Tibial artery (tissue), 4 donors: ENCODE measurements at regions not wholly inside any gene's neighbourhood (a gene's known extent, or its start where the extent isn't known, plus 50 kb on each side); places are given as distances from the start of the nearest gene placed in this dataset.

Experiments
- DNase-seq, 2 donors: peaks; one replicate each; pipeline ENCODE4 v3.0.0-alpha.2; 2019
- H3K27ac ChIP-seq, 2 donors: fragments of 200-600 bp; sonication (generic) in 1 of 2; 1 replicate in 1 of 2; 2 replicates in 1 of 2; pipeline ENCODE4 v1.5.1; 2018 to 2019; ENCODE audit warnings: mild to moderate bottlenecking in 1 of 2
- H3K27me3 ChIP-seq, 2 donors: fragments of 200-600 bp; sonication (generic) in 1 of 2; one replicate each; pipeline versions ENCODE4 v1.5.1 to v1.6.0; 2016 to 2019
- H3K36me3 ChIP-seq, 3 donors: fragments of 200-600 bp; sonication (generic) in 2 of 3; one replicate each; pipeline ENCODE4 v1.5.1; 2016 to 2019; ENCODE audit warnings: mild to moderate bottlenecking in 2 of 3
- H3K4me1 ChIP-seq, 4 donors: fragments of 200-600 bp; sonication (generic) in 2 of 4; 1 replicate in 3 of 4; 2 replicates in 1 of 4; pipeline ENCODE4 v1.5.1; 2016 to 2019
- H3K4me3 ChIP-seq, 2 donors: fragments of 200-600 bp; sonication (generic) in 1 of 2; 1 replicate in 1 of 2; 2 replicates in 1 of 2; pipeline ENCODE4 v1.5.1; 2018 to 2019; ENCODE audit warnings: mild to moderate bottlenecking in 2 of 2
- H3K9me3 ChIP-seq, 3 donors: fragments of 200-600 bp; sonication (generic) in 1 of 3; one replicate each; pipeline ENCODE4 v1.5.1; 2016 to 2019
- intact Hi-C: fragments of 100-400 bp; cut with DNase I; formaldehyde crosslinking; loops from one replicate; pipeline ENCODE4 v1.15.0; 2023; ENCODE audit warnings: low total_unique reads
- TF ChIP-seq, protein P1 (sequence below), 2 experiments: fragments of 200-600 bp in 1 of 2; fragments of 450-650 bp in 1 of 2; IDR thresholded peaks; one replicate each; pipeline ENCODE4 v1.5.1; 2017 to 2019; ENCODE audit warnings: antibody characterized with exemption in 2 of 2, mild to moderate bottlenecking in 1 of 2, moderate library complexity in 1 of 2

DNA sequence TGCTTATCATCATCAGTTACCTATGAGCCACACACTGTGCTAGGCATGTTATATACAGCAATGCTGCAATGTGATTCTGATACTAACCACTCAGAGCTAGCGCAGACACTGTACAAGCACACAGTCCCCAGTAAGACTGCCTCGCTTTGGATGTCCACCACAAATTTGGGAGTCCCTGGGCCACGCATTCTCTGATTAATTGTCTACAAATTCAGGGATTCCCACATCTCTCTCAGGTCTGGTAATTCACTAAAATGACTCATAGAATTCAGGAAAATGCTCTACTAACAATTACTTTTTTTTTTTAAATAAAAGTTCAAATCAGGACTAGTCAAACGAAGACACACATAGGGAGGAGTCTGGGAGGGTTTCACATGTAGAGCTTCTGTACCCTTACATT is 652.1 kb upstream of the AADAT start:
- DNase-seq = no peak
- Histone ChIP-seq H3K4me3 (no peak overlapping the region), H3K27ac (no peak overlapping the region), H3K9me3 (no peaks in the 10 kb centered on the region), H3K27me3 (no peaks in the 10 kb centered on the region), H3K4me1 (no peaks in the 10 kb centered on the region), H3K36me3 (no peaks in the 10 kb centered on the region)
- TF ChIP-seq, protein P1, sequence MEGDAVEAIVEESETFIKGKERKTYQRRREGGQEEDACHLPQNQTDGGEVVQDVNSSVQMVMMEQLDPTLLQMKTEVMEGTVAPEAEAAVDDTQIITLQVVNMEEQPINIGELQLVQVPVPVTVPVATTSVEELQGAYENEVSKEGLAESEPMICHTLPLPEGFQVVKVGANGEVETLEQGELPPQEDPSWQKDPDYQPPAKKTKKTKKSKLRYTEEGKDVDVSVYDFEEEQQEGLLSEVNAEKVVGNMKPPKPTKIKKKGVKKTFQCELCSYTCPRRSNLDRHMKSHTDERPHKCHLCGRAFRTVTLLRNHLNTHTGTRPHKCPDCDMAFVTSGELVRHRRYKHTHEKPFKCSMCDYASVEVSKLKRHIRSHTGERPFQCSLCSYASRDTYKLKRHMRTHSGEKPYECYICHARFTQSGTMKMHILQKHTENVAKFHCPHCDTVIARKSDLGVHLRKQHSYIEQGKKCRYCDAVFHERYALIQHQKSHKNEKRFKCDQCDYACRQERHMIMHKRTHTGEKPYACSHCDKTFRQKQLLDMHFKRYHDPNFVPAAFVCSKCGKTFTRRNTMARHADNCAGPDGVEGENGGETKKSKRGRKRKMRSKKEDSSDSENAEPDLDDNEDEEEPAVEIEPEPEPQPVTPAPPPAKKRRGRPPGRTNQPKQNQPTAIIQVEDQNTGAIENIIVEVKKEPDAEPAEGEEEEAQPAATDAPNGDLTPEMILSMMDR (IDR thresholded peaks at IDR 0.05) = no peak
- intact Hi-C loops = no loop called here

DNA sequence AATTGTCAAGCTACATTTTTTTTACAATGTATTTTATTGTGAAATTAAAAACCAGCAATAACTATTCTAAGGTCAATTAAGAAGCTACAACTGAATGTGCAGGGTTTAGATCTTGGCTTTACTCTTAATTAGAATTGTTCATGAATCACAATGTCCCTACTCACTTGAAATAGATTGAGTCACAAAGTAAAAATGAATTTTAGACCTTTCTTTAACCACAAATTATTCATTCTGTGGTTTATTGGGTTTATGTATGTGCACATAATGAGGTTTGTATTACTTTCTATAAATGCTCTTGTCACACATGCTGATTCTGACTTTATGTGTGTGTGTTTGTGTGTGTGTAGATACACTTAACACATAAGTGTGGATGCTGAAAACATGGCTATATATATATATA is 647.0 kb upstream of the AADAT start:
- H3K4me3 ChIP-seq = no peak overlapping the region
- H3K36me3 ChIP-seq = no peaks in the 10 kb centered on the region
- no peak for DNase-seq
- intact Hi-C loops = no loop called here
- H3K27ac ChIP-seq = no peak overlapping the region
- TF ChIP-seq, protein P1 (IDR thresholded peaks at IDR 0.05) = no peak
- no peaks in the 10 kb centered on the region for H3K27me3 ChIP-seq
- no peaks in the 10 kb centered on the region for H3K9me3 ChIP-seq
- no peaks in the 10 kb centered on the region for H3K4me1 ChIP-seq

DNA sequence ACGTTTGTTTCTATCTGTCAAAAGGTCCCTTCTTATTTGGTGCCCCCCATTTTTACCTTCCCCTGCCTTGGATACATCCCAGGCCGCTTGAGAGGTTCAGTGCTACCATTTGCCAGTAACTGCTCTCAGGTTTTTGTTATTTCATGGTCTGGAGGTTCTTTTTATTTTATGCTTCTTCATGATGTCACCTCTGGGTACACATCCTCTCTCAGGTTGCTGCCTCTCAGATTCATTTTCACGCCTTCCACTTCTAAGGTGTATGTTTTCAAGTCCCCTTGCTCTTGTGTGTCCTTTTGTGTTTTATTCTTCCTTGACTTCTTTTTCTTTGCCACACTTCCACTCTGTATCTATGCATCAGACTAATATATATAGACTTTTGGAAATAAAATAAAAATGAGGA is 640.1 kb upstream of the AADAT start:
- Histone ChIP-seq H3K27ac (no peak overlapping the region), H3K4me3 (no peak overlapping the region), H3K36me3 (no peaks in the 10 kb centered on the region), H3K9me3 (no peaks in the 10 kb centered on the region), H3K4me1 (no peaks in the 10 kb centered on the region), H3K27me3 (no peaks in the 10 kb centered on the region)
- intact Hi-C loops = no loop called here
- TF ChIP-seq, protein P1 (IDR thresholded peaks at IDR 0.05) = no peak
- DNase-seq = no peak

DNA sequence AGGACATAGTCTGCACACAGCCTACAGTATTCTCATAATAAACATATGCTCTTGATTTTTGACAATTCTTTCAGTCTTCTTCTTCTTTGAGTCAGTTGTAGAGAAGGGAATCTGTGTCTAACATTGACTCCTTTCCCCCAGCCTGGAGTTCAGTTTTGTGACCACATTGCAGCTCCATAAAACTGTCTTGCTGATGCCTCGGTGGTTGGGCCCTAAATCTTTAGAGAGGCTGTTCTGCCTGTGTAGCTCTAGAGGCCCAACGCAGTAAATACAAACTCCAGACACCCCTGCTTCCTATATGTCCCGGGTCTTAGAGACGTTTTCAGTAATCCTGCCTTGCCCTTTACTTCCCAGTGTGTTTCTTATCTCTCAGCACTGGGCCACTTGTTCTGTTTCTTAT is 639.5 kb upstream of the AADAT start:
- no peak overlapping the region for H3K4me3 ChIP-seq
- TF ChIP-seq, protein P1 (IDR thresholded peaks at IDR 0.05) = no peak
- no peak for DNase-seq
- no peaks in the 10 kb centered on the region for H3K4me1 ChIP-seq
- H3K27me3 ChIP-seq = no peaks in the 10 kb centered on the region
- H3K9me3 ChIP-seq = no peaks in the 10 kb centered on the region
- no peaks in the 10 kb centered on the region for H3K36me3 ChIP-seq
- H3K27ac ChIP-seq = no peak overlapping the region
- intact Hi-C loops = no loop called here

DNA sequence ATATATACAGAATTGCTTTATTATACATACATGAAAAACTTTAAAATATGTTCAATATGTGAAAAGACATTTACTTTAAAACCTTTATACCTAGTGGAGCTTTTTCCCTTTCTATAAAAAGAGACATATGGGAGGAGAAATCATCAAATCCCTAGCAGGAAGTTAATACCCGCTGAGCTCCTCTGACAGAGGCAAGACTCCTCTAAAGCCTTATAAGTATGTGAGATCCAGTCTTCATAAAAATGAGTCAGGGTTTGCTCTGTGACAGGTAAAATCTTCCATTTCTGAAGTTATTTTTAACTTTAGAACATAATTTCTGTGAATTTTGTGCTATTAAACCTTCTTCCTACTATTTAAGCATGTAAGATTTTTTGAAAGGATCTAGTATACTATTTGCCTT is 634.4 kb upstream of the AADAT start:
- no peaks in the 10 kb centered on the region for H3K4me1 ChIP-seq
- H3K27ac ChIP-seq = no peak overlapping the region
- DNase-seq = no peak
- TF ChIP-seq, protein P1 (IDR thresholded peaks at IDR 0.05) = no peak
- no peaks in the 10 kb centered on the region for H3K27me3 ChIP-seq
- H3K4me3 ChIP-seq = no peak overlapping the region
- H3K9me3 ChIP-seq = no peaks in the 10 kb centered on the region
- H3K36me3 ChIP-seq = no peaks in the 10 kb centered on the region
- intact Hi-C loops = no loop called here

DNA sequence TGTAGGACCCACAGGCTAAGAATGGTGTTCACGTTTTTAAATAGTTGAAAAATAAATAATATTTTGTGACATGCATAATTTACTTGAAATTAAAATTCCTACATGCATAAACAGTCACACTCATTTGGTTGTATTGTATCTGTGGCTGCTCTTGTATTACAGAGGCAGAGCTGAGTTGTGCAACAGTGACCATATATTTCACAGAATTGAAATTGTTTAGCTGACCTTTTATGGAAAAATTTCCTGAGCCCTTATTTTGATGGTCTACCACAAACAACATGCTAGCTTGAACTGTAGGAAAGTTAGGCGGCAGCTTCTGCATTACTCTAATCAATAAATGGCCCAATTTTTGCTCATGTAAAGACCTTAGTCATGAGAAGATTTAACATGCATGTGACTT is 633.4 kb upstream of the AADAT start:
- DNase-seq = no peak
- no peaks in the 10 kb centered on the region for H3K36me3 ChIP-seq
- no peak overlapping the region for H3K27ac ChIP-seq
- H3K4me1 ChIP-seq = no peaks in the 10 kb centered on the region
- H3K9me3 ChIP-seq = no peaks in the 10 kb centered on the region
- H3K27me3 ChIP-seq = no peaks in the 10 kb centered on the region
- intact Hi-C loops = no loop called here
- no peak overlapping the region for H3K4me3 ChIP-seq
- TF ChIP-seq, protein P1 (IDR thresholded peaks at IDR 0.05) = no peak
